GM04504 (cell line): ENCODE measurements at regions not wholly inside any gene's neighbourhood (a gene's known extent, or its start where the extent isn't known, plus 50 kb on each side); places are given as distances from the start of the nearest gene placed in this dataset.
"Not testable (repeated sequence)": the region's sequence is repeated elsewhere in the genome, so short reads cannot be mapped to it uniquely, and the experiment has no call there.

Source experiments
- DNase-seq: peaks from one replicate; pipeline ENCODE4 v3.0.0-alpha.2; 2012; ENCODE audit warnings: low read depth

DNA sequence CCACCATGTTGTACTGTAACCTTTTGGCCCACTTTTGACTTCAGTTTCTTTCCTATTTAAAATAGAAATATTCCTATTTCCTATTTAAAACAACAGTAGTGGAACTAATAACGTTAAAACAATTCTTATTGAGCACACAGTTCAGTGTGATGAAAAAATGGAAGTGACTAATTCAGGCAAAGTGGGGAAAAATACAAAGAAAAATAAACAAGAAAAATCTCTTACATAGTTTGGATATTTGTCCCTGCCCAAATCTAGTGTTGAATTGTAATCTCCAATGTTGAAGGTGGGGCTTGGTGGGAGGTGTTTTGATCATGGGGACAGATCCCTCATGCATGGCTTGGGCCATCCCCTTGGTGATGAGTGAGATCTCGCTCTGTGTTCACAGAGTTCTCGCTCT, 198.1 kb upstream of the CPHXL start:
- no peak for DNase-seq

DNA sequence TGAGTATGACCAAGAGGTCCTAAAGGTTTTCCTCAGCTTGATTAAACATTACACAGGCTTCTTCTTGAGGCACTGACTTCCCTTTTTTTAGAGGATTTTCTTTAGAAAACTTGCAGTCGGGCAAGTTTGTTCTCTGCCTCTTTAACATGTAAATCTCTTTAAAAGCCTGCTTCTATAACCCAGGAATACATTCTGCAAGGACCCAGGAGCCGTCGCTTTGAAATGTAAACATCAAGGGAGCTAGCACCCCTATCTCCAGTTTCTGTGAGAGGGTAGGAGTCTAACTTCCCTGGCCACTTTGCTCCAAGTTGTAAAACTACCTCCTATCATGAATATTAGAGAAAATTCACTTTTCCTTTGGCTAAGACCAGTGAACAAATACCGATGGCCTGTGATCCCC, 201.5 kb upstream of the CPHXL start:
- DNase-seq: no peak

DNA sequence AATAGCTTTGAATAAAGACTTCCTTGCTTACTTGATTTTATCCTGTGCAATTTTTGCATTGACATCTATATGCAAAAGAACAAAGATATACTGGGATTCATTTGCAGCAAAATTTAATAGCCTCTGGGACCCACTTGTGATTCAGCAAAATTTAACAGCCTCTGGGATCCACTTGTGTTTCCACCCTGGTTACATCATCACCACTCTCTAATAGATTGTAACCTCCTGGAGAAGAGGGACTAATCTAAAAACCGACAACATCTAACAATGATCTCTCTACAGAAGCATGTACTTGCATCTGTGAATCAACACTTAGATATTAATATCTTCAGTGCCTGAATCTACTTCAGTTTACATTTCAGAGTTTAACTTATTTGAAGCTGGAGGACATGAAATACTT, 202.0 kb upstream of the CPHXL start:
- no peak for DNase-seq

GRCh38 chr16:75929046-75929445, 202.8 kb upstream of the CPHXL start:
- no peak for DNase-seq

GRCh38 chr16:75931043-75931442, 204.8 kb upstream of the CPHXL start:
- no peak for DNase-seq

GRCh38 chr16:75931970-75932369, 205.7 kb upstream of the CPHXL start:
- no peak for DNase-seq

- no peak for DNase-seq
These were observed 212.5 kb upstream of the CPHXL start for GRCh38 chr16:75938818-75939217.

GRCh38 chr16:75942351-75942750, 216.1 kb upstream of the CPHXL start:
- DNase-seq: no peak

- DNase-seq: no peak
These were observed 216.6 kb upstream of the CPHXL start for GRCh38 chr16:75942936-75943335.

GRCh38 chr16:75943705-75944514, 217.6 kb upstream of the CPHXL start:
- DNase-seq: no peak

DNA sequence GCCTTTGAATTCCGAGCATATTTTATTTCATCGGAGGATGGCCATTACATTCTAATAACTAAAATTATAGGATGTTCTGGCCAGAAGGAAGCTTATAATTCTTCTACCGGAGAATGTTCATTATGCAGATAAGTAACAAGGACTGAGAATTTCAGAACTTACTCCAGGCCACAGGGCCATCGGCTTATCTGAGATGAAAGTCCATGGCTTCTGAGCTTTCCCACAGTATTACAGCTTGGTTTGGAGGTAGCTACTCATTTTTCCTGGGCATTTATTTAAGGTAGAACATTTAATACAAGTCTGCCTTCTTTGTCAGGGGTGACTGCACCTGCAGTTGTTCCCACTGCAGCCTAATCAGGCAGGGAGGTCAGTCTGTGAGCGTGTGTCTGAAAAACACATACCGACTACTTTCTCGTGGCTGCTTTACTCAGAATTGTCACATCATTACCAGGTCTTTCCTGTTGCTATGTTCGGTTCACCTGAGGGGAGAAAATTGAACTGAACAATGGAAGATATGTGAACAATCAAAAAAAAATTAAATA, 219.7 kb upstream of the CPHXL start:
- DNase-seq: no peak

DNA sequence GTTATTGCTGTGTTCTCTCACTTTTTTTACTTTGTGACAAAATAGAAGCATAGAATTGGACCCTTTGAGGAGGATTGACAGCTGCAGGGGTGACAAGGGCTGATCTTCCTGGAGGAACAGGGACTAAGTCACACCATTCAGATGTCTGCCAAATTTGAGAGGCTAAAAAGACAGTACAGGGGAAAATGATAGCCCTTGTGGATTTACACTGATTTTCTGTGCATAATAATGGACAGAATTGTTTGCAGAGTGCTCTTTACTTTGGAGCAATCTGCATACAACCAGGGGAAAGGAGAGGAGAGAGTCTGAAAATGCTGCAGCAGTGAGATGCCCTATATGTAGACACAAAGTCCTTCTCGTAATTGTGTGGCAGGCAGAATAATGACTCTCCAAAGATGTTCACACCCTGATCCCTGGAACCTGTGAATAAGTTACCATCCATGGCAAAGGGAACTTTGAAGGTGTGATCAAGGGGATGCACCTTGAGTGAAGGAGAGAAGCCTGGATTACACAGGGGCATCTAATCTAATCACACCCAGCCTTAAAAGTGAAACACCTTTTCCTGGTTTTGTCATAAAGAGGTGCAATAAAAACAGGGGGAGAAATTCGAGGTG, 221.4 kb upstream of the CPHXL start:
- no peak for DNase-seq

GRCh38 chr16:75948441-75948840, 222.2 kb upstream of the CPHXL start:
- no peak for DNase-seq

DNA sequence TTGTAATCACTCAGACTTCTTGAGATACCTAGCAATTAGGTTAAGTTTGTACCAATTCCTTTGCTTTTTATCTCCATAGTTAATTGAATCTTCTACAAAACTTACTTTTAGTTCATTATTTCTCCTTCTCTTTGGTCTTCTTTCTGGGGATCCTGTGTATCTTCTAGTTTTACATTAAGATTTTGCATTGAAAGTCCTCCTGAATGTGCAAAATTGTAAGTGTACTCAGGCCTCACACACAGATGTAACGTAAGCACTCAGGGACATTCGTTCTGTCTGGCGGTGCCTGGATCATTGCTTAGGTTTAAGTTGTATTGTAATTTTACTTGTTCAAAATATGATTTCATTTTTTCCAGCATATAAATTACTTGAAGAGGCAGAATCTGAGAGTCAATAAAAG, 222.6 kb upstream of the CPHXL start:
- DNase-seq: no peak

GRCh38 chr16:75952124-75952523, 225.8 kb upstream of the CPHXL start:
- no peak for DNase-seq

GRCh38 chr16:75957870-75958269, 231.6 kb upstream of the CPHXL start:
- no peak for DNase-seq

- no peak for DNase-seq
These were observed 239.4 kb upstream of the CPHXL start for GRCh38 chr16:75965504-75966374.

DNA sequence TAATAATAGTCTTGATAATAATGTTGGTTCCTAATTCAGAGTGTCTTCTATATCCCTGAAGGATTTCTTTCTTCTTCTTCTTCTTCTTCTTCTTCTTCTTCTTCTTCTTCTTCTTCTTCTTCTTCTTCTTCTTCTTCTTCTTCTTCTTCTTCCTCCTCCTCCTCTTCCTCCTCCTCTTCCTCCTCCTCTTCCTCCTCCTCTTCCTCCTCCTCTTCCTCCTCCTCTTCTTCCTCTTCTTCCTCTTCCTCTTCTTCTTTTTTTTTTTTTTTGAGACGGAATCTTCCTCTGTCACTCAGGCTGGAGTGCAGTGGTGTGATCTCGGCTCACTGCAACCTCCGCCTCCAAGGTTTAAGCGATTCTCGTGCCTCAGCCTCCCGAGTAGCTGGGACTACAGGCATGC, 242.8 kb upstream of the CPHXL start:
- DNase-seq: not testable (repeated sequence)

DNA sequence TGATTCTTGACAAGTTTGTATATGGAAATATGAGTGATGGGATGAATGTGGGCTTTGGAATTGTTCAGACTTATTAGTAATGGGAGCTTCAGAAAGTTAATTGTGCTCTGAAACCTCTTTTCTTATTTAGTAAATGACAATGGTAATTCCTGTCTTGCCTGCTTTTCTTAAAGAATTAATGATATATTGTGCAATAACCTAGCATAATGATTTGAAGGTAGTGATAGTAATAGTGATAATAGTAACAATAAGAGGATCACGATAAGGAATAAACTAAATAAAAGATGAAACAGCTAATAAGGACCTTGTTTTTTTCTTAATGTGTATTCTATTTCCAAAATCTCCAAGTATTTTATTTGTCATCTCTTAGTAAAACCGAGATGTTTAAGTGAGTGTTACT, 245.0 kb upstream of the CPHXL start:
- DNase-seq: no peak

DNA sequence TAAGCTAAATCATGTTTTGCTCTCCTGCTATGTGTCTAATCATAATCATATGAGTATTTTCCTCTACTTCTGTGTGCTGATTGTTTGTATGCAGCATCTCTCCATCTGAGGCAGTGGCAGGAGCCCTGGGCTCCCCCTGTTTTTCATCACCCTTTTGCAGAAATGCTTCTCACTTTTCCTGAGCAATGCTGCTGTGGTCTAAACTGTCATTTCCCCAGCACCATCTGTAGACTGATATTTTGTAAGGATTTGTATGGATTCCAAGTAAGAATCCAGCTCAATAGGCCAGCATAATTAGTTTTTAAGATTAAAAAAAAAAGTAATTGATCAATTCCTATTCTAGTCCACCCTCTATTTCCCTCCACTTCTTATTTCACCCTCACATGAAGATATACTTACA, 257.0 kb upstream of the CPHXL start:
- DNase-seq: no peak

DNA sequence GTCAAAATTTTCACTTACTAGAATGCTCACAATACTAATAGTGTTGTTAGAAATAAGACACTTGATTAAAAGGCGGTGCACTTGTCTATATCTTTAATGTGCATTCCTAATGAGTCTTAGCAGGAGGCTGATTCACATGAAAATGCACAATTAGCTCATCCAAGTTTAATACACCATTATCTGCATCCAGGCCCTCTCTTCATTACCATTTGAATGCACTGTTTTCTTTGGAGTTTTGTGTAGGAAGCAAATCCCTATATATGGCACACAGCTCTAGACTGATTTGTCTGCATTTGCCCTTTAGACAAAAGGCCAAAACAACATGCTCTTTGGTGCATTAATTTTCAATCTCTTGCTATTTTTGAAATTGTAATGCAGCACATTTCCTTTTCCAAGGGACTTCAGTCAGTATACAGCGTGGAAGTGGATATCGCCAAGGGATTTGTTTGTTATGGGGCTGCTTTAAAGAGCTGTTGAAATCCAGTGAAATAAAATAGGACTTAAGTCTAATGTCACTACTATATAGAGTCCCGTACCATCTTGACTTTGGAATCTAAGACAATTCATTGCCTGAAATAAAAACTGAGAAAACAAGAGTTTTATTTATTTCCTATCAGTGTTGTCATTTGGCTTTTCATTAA, 257.6 kb upstream of the CPHXL start:
- DNase-seq: no peak

DNA sequence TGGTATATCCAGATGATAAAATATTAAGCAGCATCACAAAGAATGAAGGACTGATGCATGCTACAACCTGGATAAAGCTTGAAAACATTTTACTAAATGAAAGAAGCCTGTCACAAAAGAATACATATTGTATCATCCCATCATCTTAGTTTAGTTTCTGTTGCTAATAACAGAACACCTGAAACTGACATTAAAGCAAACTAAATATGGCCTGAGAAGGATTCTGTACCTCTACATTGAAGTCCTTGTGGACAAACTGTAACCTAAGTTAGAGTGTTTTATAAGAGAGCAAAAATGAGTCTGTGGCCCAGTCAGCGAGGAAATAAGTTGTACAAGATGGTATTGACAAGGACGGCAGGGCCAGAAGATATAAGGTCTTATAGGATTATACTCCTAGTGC, 261.0 kb upstream of the CPHXL start:
- DNase-seq: no peak
